ENCODE measurements at regions not wholly inside any gene's neighbourhood (a gene's known extent, or its start where the extent isn't known, plus 50 kb on each side); places are given as distances from the start of the nearest gene placed in this dataset.

DNA sequence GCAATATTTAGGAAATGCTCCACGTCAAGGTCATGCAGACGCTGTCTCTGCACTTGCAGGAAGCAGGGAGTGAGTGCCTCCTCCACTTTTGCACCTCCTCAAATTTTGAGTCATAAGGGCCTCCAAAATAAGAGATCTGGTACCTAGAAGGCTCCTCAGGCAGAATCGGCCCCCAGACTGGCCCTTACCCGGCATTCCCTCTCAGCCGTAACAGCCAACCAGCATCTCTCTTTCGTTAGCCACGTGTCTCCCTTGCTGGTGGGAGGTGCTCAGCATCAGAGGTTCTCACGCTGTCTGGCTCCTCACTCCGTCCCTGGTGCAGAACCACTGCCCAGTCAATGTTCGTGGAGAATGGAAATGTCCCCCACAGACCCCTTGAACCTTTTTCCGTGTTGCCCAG lies 75.3 kb downstream of the ANKRD60 start:
- TF ChIP-seq, protein P1, sequence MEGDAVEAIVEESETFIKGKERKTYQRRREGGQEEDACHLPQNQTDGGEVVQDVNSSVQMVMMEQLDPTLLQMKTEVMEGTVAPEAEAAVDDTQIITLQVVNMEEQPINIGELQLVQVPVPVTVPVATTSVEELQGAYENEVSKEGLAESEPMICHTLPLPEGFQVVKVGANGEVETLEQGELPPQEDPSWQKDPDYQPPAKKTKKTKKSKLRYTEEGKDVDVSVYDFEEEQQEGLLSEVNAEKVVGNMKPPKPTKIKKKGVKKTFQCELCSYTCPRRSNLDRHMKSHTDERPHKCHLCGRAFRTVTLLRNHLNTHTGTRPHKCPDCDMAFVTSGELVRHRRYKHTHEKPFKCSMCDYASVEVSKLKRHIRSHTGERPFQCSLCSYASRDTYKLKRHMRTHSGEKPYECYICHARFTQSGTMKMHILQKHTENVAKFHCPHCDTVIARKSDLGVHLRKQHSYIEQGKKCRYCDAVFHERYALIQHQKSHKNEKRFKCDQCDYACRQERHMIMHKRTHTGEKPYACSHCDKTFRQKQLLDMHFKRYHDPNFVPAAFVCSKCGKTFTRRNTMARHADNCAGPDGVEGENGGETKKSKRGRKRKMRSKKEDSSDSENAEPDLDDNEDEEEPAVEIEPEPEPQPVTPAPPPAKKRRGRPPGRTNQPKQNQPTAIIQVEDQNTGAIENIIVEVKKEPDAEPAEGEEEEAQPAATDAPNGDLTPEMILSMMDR (IDR thresholded peaks at IDR 0.05; ENCODE audit: insufficient read depth, low read length, poor library complexity, severe bottlenecking): no peak
- no peak for TF ChIP-seq EZH2phosphoT487 (conservative IDR thresholded peaks at IDR 0.05; ENCODE audit: low read length)
